Left lung (tissue), 4 donors: ENCODE measurements at regions not wholly inside any gene's neighbourhood (a gene's known extent, or its start where the extent isn't known, plus 50 kb on each side); places are given as distances from the start of the nearest gene placed in this dataset.

Experiments used
- ATAC-seq: fragments of 200-7000 bp; cut with Tn5 transposase; one replicate; pipeline ENCODE4 v1.9.1; 2020; ENCODE audit warnings: moderate library complexity
- DNase-seq, 4 donors: peaks; one replicate each; pipeline ENCODE4 v3.0.0-alpha.2; 2013 to 2020
- H3K27ac ChIP-seq, 2 donors: fragments of 200-600 bp; sonication (generic) in 1 of 2; one replicate each; pipeline versions ENCODE4 v1.5.0 to v1.8.0; 2020 to 2021
- H3K27me3 ChIP-seq, 2 donors: fragments of 200-600 bp; sonication (generic) in 1 of 2; one replicate each; pipeline versions ENCODE4 v1.5.0 to v1.8.0; 2020 to 2021
- H3K36me3 ChIP-seq, 2 donors: fragments of 200-600 bp; sonication (generic) in 1 of 2; one replicate each; pipeline versions ENCODE4 v1.5.0 to v1.8.0; 2020 to 2021
- H3K4me1 ChIP-seq, 2 donors: fragments of 200-600 bp; one replicate each; pipeline ENCODE4 v1.8.0; 2021
- H3K4me3 ChIP-seq, 2 donors: fragments of 200-600 bp; sonication (generic) in 1 of 2; one replicate each; pipeline versions ENCODE4 v1.5.0 to v1.8.0; 2020 to 2021; ENCODE audit warnings: mild to moderate bottlenecking in 1 of 2
- H3K9me3 ChIP-seq, 2 donors: fragments of 200-600 bp; sonication (generic) in 1 of 2; one replicate each; pipeline versions ENCODE4 v1.5.0 to v1.8.0; 2020 to 2021
- CTCF ChIP-seq, 2 donors: fragments of 200-600 bp; sonication (generic) in 1 of 2; IDR thresholded peaks; one replicate each; pipeline versions ENCODE4 v1.5.0 to v1.8.0; 2021; ENCODE audit warnings: antibody characterized with exemption in 2 of 2
- intact Hi-C, 2 donors: fragments of 100-400 bp; cut with DNase I; formaldehyde crosslinking; loops; one replicate each; pipeline versions ENCODE4 v1.11.2 to v1.14.2; 2022
- donor health status: DM: no; HTN: yes; CAD: no.
- donor health status: DM: no; HTN: no; CAD: no.

GRCh38 chr12:24560831-24561271, 388.1 kb downstream of the BCAT1 start:
- ATAC-seq (peak; percentile 20), DNase-seq (no peak)
- H3K27ac ChIP-seq = peak overlapping the region; percentile 77 to 92
- H3K9me3 ChIP-seq = no peaks in the 10 kb centered on the region
- TF ChIP-seq CTCF (IDR thresholded peaks at IDR 0.05) = no peak
- intact Hi-C loops = no loop called here
- H3K36me3 ChIP-seq = no peaks in the 10 kb centered on the region
- H3K4me1 ChIP-seq = peaks cover 5 to 19% of the 10 kb centered on the region in 2 donors
- peaks cover 8 to 66% of the 10 kb centered on the region in 2 donors for H3K27me3 ChIP-seq
- H3K4me3 ChIP-seq = peak overlapping the region; percentile 59 to 71

- peak overlapping the region; percentile 59 to 71 for H3K4me3 ChIP-seq
- H3K27me3 ChIP-seq = peaks cover 8 to 60% of the 10 kb centered on the region in 2 donors
- H3K36me3 ChIP-seq = no peaks in the 10 kb centered on the region
- DNase-seq = no peak
- no peak for TF ChIP-seq CTCF (IDR thresholded peaks at IDR 0.05)
- ATAC-seq = no peak
- H3K4me1 ChIP-seq = peaks cover 5 to 19% of the 10 kb centered on the region in 2 donors
- peak overlapping the region; percentile 77 to 92 for H3K27ac ChIP-seq
- intact Hi-C loops = no loop called here
- no peaks in the 10 kb centered on the region for H3K9me3 ChIP-seq
Observed at GRCh38 chr12:24560192-24560775, 388.6 kb downstream of the BCAT1 start.

- DNase-seq (no peak), ATAC-seq (no peak)
- Histone ChIP-seq H3K27ac (no peak overlapping the region), H3K36me3 (no peaks in the 10 kb centered on the region), H3K4me1 (peaks cover 5 to 15% of the 10 kb centered on the region in 2 donors), H3K9me3 (no peaks in the 10 kb centered on the region), H3K4me3 (no peak overlapping the region), H3K27me3 (peaks cover 8 to 35% of the 10 kb centered on the region in 2 donors)
- no peak for TF ChIP-seq CTCF (IDR thresholded peaks at IDR 0.05)
- intact Hi-C loops = no loop called here
Observed at GRCh38 chr12:24557738-24558137, 391.2 kb downstream of the BCAT1 start.

DNA sequence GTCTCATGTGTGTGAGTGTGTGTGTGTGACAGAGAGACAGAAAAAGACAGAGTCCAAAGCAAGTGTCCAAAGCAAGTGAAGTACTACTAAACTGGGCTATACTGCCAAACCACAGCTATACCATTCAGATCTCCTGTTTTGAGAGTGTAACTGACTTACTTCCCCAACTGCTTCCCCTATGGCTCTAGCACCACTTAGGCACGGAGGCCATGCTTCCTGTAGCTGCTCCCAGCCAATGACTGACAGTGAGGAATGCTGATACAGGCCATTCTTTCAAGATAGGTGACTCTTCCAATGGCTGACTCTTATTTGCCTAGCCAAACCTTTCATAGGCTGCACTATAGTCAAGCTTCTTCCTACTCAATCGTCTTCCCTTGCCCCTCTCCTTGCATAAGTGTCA, 393.2 kb downstream of the BCAT1 start:
- DNase-seq = no peak
- no peak for TF ChIP-seq CTCF (IDR thresholded peaks at IDR 0.05)
- ATAC-seq = no peak
- no peaks in the 10 kb centered on the region for H3K9me3 ChIP-seq
- no peaks in the 10 kb centered on the region for H3K36me3 ChIP-seq
- H3K4me3 ChIP-seq = no peak overlapping the region
- H3K27ac ChIP-seq = no peak overlapping the region
- H3K4me1 ChIP-seq = peaks cover 5 to 6% of the 10 kb centered on the region in 2 donors
- peaks cover 3 to 15% of the 10 kb centered on the region in 2 donors for H3K27me3 ChIP-seq
- intact Hi-C loops = no loop called here

DNA sequence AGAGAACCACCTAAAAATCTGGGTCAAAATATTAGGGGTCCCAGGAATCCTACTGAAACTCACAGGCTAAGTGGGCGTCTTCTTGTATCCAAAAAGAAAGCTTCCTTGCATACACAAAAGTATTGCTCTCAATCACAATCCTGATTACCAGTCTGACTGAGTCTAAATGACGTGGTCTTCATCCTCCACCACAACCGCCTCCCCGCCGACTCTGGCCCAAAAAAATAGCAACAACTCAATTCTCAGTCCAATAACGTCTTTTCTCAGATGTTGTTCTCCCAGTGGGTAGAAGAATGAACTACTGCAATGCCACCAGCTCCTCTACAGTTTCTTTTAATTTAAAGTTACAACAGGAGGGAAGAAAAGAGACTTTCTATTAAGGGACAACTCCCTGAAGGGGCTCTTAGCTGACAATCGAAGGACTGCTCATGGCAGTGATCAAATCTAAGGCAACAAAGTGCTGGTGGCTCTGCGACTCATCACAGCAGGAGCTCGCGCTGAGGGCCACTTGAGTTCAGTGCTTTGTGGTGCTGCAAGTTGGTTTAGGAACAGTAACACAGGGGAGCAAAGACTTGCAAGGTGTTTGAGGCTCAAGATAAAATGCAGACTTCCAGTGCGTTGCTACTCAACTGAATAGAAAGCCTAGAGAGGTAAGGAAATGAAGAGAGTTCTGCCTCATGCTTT, 394.1 kb downstream of the BCAT1 start:
- H3K4me1 ChIP-seq = peaks cover 0 to 3% of the 10 kb centered on the region in 2 donors
- no peaks in the 10 kb centered on the region for H3K9me3 ChIP-seq
- TF ChIP-seq CTCF (IDR thresholded peaks at IDR 0.05) = no peak
- no peak overlapping the region for H3K27ac ChIP-seq
- no peak for DNase-seq
- no peaks in the 10 kb centered on the region for H3K36me3 ChIP-seq
- no peak overlapping the region for H3K4me3 ChIP-seq
- H3K27me3 ChIP-seq = peaks cover 0 to 8% of the 10 kb centered on the region in 2 donors
- ATAC-seq = peak; percentile 25
- intact Hi-C loops = no loop called here
